Mammary epithelial cell (primary cell): ENCODE measurements at regions not wholly inside any gene's neighbourhood (a gene's known extent, or its start where the extent isn't known, plus 50 kb on each side); places are given as distances from the start of the nearest gene placed in this dataset.

Experiments used
- CTCF ChIP-seq, 2 donors: IDR thresholded peaks in 1 of 2; conservative IDR thresholded peaks in 1 of 2; 2 replicates each; pipeline ENCODE4 v1.5.1; 2011 to 2012; ENCODE audit warnings: inconsistent platforms in 2 of 2, low read length in 2 of 2, mild to moderate bottlenecking in 2 of 2, control low read depth in 1 of 2, low read depth in 1 of 2; ENCODE audit not compliant: insufficient read depth in 1 of 2; ENCODE audit errors: extremely low read depth in 1 of 2
- EZH2 ChIP-seq: IDR thresholded peaks from 2 replicates; pipeline ENCODE4 v1.6.1; 2012; ENCODE audit warnings: low read length, inconsistent platforms, borderline replicate concordance

- TF ChIP-seq CTCF (conservative IDR thresholded peaks at IDR 0.05 in 1 of 2, IDR thresholded peaks at IDR 0.05 in 1 of 2; ENCODE audit: extremely low read depth in 1 of 2, insufficient read depth in 1 of 2, low read depth in 1 of 2, low read length in 2 of 2) (no peak), EZH2 (no peak)
Observed at GRCh38 chr3:11717301-11717700, 73.6 kb upstream of the VGLL4 start.
